PC-9 (cell line): ENCODE measurements at regions not wholly inside any gene's neighbourhood (a gene's known extent, or its start where the extent isn't known, plus 50 kb on each side); places are given as distances from the start of the nearest gene placed in this dataset.

Experiments
- BruUV-seq: library from RNA; stranded (reverse); fragments of 400-500 nt; replicated peaks from 2 replicates; lab custom pipeline; 2021; lab: Mats Ljungman, UMichigan
- CTCF ChIA-PET: fragments of 300-600 bp; sonication (Branson Sonifier 250); formaldehyde crosslinking; loops from one replicate; lab custom pipeline; 2022; ENCODE audit warnings: antibody characterized with exemption; lab: Charles Lee
- POLR2A ChIA-PET: fragments of 300-600 bp; sonication (Branson Sonifier 250); formaldehyde crosslinking; loops from one replicate; lab custom pipeline; 2022; ENCODE audit warnings: antibody characterized with exemption; ENCODE audit not compliant: unreplicated experiment; lab: Charles Lee
- DNase-seq, 2 experiments: peaks; one replicate each; pipeline versions ENCODE4 v3.0.0 to v3.0.0-alpha.2; 2015 to 2022; ENCODE audit warnings: mixed read lengths in 1 of 2
- H2AFZ ChIP-seq: fragments of 200-600 bp; sonication (generic); 2 replicates; pipeline ENCODE4 v1.8.1; 2017; ENCODE audit warnings: antibody characterized with exemption
- H3F3A ChIP-seq: fragments of 200-600 bp; sonication (generic); 2 replicates; pipeline ENCODE4 v1.8.1; 2017; ENCODE audit warnings: antibody characterized with exemption, mild to moderate bottlenecking, low read depth; ENCODE audit not compliant: insufficient read depth
- H3K27ac ChIP-seq: fragments of 200-600 bp; sonication (generic); 2 replicates; pipeline ENCODE4 v1.6.1; 2016; ENCODE audit warnings: mixed run types
- H3K27me3 ChIP-seq: fragments of 200-600 bp; sonication (generic); 2 replicates; pipeline ENCODE4 v1.6.1; 2016; ENCODE audit warnings: low read depth, mixed run types; ENCODE audit not compliant: insufficient read depth
- H3K36me3 ChIP-seq: fragments of 200-600 bp; sonication (generic); 2 replicates; pipeline ENCODE4 v1.6.1; 2016; ENCODE audit warnings: low read depth, mixed run types
- H3K4me1 ChIP-seq: fragments of 200-600 bp; sonication (generic); replicated peaks from 2 replicates; pipeline ENCODE4 v1.6.1; 2016; ENCODE audit warnings: mixed run types; ENCODE audit not compliant: insufficient read depth
- H3K4me2 ChIP-seq: fragments of 200-600 bp; sonication (generic); 2 replicates; pipeline ENCODE4 v1.6.1; 2017; ENCODE audit warnings: mixed run types
- H3K4me3 ChIP-seq: fragments of 200-600 bp; sonication (generic); 2 replicates; pipeline ENCODE4 v1.6.1; 2016; ENCODE audit warnings: mixed run types
- H3K79me2 ChIP-seq: fragments of 200-600 bp; sonication (generic); 2 replicates; pipeline ENCODE4 v1.6.1; 2017; ENCODE audit warnings: low read depth, mixed run types
- H3K9me2 ChIP-seq: fragments of 200-600 bp; sonication (generic); 2 replicates; pipeline ENCODE4 v1.8.1; 2017; ENCODE audit warnings: mild to moderate bottlenecking; ENCODE audit not compliant: insufficient read depth
- H3K9me3 ChIP-seq: fragments of 200-600 bp; sonication (generic); 2 replicates; pipeline ENCODE4 v1.8.1; 2016; ENCODE audit warnings: low read depth; ENCODE audit not compliant: insufficient read depth
- H4K20me1 ChIP-seq: fragments of 200-600 bp; sonication (generic); 2 replicates; pipeline ENCODE4 v1.8.1; 2017; ENCODE audit not compliant: insufficient read depth
- EZH2 ChIP-seq: fragments of 200-600 bp; sonication (generic); IDR thresholded peaks from 2 replicates; pipeline ENCODE4 v1.8.0; 2017; ENCODE audit warnings: antibody characterized with exemption, low read depth
- intact Hi-C: fragments of 100-400 bp; cut with micrococcal nuclease; formaldehyde crosslinking; loops from one replicate; pipeline ENCODE4 v1.10.0; 2022; ENCODE audit not compliant: unreplicated experiment
- TF ChIP-seq, protein P1 (sequence below): fragments of 200-600 bp; sonication (generic); conservative IDR thresholded peaks from 2 replicates; pipeline ENCODE4 v1.6.1; 2017; ENCODE audit warnings: mixed run types, antibody characterized with exemption, mild to moderate bottlenecking, moderate library complexity

DNA sequence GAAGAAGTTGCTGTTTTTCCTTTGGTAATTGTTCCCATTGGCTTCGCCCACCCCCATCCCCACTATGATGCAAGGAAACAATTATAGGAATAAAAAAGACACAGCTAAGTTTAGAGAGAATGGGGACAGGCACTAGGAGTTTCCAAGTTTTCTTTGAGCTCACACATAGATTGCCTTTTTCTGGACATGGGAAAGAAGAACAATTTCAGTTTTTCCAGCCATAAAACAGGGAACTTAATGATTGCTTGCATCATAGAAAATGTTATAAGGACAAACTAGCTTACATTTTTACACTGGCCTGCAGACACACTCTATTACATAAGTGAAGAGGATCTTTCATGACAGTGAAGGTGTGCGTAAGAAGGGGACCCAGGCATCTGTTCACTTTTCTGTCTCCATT, 142.3 kb upstream of the ZFHX3 start:
- Histone ChIP-seq H3K79me2 (no peaks in the 10 kb centered on the region), H3K4me1 (no peaks in the 10 kb centered on the region), H4K20me1 (no peaks in the 10 kb centered on the region), H3F3A (no peaks in the 10 kb centered on the region), H2AFZ (no peak overlapping the region), H3K27ac (no peak overlapping the region), H3K9me2 (no peaks in the 10 kb centered on the region), H3K36me3 (no peaks in the 10 kb centered on the region), H3K4me3 (no peak overlapping the region), H3K27me3 (peaks cover 8% of the 10 kb centered on the region; the same call in 1 of the 2 replicates), H3K4me2 (no peak overlapping the region), H3K9me3 (no peaks in the 10 kb centered on the region)
- intact Hi-C loops = no loop called here
- no peak for TF ChIP-seq EZH2
- TF ChIP-seq, protein P1, sequence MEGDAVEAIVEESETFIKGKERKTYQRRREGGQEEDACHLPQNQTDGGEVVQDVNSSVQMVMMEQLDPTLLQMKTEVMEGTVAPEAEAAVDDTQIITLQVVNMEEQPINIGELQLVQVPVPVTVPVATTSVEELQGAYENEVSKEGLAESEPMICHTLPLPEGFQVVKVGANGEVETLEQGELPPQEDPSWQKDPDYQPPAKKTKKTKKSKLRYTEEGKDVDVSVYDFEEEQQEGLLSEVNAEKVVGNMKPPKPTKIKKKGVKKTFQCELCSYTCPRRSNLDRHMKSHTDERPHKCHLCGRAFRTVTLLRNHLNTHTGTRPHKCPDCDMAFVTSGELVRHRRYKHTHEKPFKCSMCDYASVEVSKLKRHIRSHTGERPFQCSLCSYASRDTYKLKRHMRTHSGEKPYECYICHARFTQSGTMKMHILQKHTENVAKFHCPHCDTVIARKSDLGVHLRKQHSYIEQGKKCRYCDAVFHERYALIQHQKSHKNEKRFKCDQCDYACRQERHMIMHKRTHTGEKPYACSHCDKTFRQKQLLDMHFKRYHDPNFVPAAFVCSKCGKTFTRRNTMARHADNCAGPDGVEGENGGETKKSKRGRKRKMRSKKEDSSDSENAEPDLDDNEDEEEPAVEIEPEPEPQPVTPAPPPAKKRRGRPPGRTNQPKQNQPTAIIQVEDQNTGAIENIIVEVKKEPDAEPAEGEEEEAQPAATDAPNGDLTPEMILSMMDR = no peak
- BruUV-seq = no TSS peak
- no peak for DNase-seq
- ChIA-PET POLR2A (no interaction called here), CTCF (interaction anchor here (0.7 kb wide), 1 partner anchor 114 kb away, joined by 3 read pairs; no protein-coding TSS in a partner anchor)

DNA sequence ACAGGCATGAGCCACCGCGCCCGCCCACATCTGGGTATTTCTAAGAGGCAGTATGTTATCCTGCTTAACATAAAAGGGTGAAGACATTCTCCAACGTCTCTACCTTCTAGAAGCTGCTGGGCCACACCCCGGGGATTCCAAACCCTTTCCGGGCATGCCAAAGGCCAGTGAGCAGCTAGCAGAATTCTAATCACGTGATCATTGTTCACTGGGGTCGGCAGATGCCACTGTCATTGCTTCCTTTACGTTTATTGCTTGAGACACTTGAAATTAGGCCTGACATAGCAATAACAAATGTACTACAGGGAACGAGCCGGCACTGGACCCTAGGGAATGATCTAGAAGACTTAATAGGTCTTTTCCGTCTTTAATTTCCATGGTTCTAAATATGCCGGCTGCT, 141.2 kb upstream of the ZFHX3 start:
- Histone ChIP-seq H3K27me3 (peaks cover 8% of the 10 kb centered on the region; the same call in 1 of the 2 replicates), H2AFZ (no peak overlapping the region), H3K9me2 (no peaks in the 10 kb centered on the region), H3K4me1 (no peaks in the 10 kb centered on the region), H3K79me2 (no peaks in the 10 kb centered on the region), H4K20me1 (no peaks in the 10 kb centered on the region), H3K4me2 (no peak overlapping the region), H3K36me3 (no peaks in the 10 kb centered on the region), H3K4me3 (no peak overlapping the region), H3F3A (no peaks in the 10 kb centered on the region), H3K27ac (no peak overlapping the region), H3K9me3 (no peaks in the 10 kb centered on the region)
- POLR2A ChIA-PET = no interaction called here
- no TSS peak for BruUV-seq
- no peak for DNase-seq
- TF ChIP-seq EZH2 = no peak
- TF ChIP-seq, protein P1 = no peak
- CTCF ChIA-PET = no interaction called here
- intact Hi-C loops = no loop called here

DNA sequence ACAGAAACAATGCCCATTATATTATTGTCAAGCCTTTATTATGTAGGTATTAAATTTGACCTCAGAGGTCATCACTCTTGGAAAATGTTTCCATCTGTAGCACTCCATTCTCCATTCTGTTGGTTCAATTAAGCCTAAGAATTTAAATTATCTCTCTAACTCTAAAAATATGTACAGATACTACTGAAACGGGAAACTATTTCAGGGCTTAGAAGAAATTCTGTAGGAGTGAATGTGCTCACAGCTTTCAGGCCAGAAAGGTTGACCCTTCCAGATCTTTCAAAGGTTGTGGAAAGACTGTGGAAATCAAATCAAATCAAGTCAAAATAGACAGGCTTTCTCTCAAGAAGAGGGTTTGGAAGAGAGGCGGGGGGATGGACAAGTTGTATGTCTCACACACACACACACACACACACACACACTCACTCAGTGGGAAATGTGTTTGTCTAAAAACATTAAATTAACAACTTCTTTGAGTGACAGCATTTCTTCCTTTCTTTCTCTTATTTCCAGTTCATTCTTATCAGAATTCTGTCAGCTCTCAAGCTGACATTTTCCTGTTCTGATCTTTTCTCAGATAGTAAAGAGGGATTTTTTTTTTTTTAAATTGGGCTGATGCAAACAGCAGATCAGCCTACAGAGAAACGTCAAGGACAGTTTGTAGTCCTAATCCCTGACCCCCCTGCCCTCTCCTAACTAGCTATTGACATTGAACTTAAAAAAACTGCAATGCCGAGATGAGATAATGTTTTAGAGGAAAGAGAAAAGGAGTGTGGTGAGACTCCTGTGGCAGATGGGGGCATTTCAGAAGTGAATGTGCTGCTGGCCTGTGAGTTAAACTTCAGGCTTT, 139.0 kb upstream of the ZFHX3 start:
- H3K4me3 ChIP-seq = no peak overlapping the region
- H2AFZ ChIP-seq = no peak overlapping the region
- no peak overlapping the region for H3K4me2 ChIP-seq

More for the DNA sequence above, 139.0 kb upstream of the ZFHX3 start:
- Histone ChIP-seq H3F3A (no peaks in the 10 kb centered on the region), H3K27ac (no peak overlapping the region), H3K4me1 (no peaks in the 10 kb centered on the region), H3K9me2 (no peaks in the 10 kb centered on the region), H3K27me3 (peaks cover 8% of the 10 kb centered on the region; the same call in 1 of the 2 replicates), H3K9me3 (no peaks in the 10 kb centered on the region), H4K20me1 (no peaks in the 10 kb centered on the region), H3K79me2 (no peaks in the 10 kb centered on the region), H3K36me3 (no peaks in the 10 kb centered on the region)
- CTCF ChIA-PET = no interaction called here
- intact Hi-C loops = no loop called here
- no TSS peak for BruUV-seq
- POLR2A ChIA-PET = no interaction called here
- no peak for DNase-seq
- TF ChIP-seq, protein P1 = no peak
- TF ChIP-seq EZH2 = no peak
